Parathyroid adenoma (tissue), 2 donors: ENCODE measurements at regions not wholly inside any gene's neighbourhood (a gene's known extent, or its start where the extent isn't known, plus 50 kb on each side); places are given as distances from the start of the nearest gene placed in this dataset.

ENCODE experiments used
- H2AFZ ChIP-seq: fragments of 300-600 bp; sonication (generic); one replicate; pipeline ENCODE4 v1.7.0; 2017; ENCODE audit warnings: antibody characterized with exemption, mild to moderate bottlenecking
- H3K27ac ChIP-seq: fragments of 300-600 bp; sonication (generic); one replicate; pipeline ENCODE4 v1.7.0; 2017
- H3K27me3 ChIP-seq: fragments of 300-600 bp; sonication (generic); one replicate; pipeline ENCODE4 v1.7.0; 2017; ENCODE audit warnings: low read length; ENCODE audit not compliant: control insufficient read depth, insufficient read depth
- H3K36me3 ChIP-seq: fragments of 300-600 bp; sonication (generic); one replicate; pipeline ENCODE4 v1.7.0; 2017; ENCODE audit warnings: low read length; ENCODE audit not compliant: control insufficient read depth, insufficient read depth
- H3K4me1 ChIP-seq: fragments of 300-600 bp; sonication (generic); one replicate; pipeline ENCODE4 v1.7.0; 2017; ENCODE audit warnings: control low read depth
- H3K4me2 ChIP-seq: fragments of 300-600 bp; sonication (generic); one replicate; pipeline ENCODE4 v1.7.0; 2017; ENCODE audit warnings: low read length
- H3K4me3 ChIP-seq: fragments of 300-600 bp; sonication (generic); one replicate; pipeline ENCODE4 v1.7.0; 2017; ENCODE audit warnings: low read depth, low read length
- H3K79me2 ChIP-seq: fragments of 300-600 bp; sonication (generic); one replicate; pipeline ENCODE4 v1.7.0; 2017; ENCODE audit warnings: control low read depth
- H3K9ac ChIP-seq: fragments of 300-600 bp; sonication (generic); one replicate; pipeline ENCODE4 v1.7.0; 2017; ENCODE audit warnings: mild to moderate bottlenecking
- H3K9me3 ChIP-seq: fragments of 300-600 bp; sonication (generic); one replicate; pipeline ENCODE4 v1.7.0; 2017; ENCODE audit warnings: low read length; ENCODE audit not compliant: control insufficient read depth
- CTCF ChIP-seq: fragments of 300-600 bp; sonication (generic); IDR thresholded peaks from one replicate; pipeline ENCODE4 v1.7.0; 2017; ENCODE audit warnings: antibody characterized with exemption, mild to moderate bottlenecking
- donor health status: primary hyperparathyroidism.

- Histone ChIP-seq H3K9ac (no peak overlapping the region), H3K27me3 (no peaks in the 10 kb centered on the region), H3K4me3 (no peak overlapping the region), H2AFZ (no peak overlapping the region), H3K36me3 (no peaks in the 10 kb centered on the region), H3K4me1 (no peaks in the 10 kb centered on the region), H3K9me3 (no peaks in the 10 kb centered on the region), H3K27ac (no peak overlapping the region), H3K79me2 (no peaks in the 10 kb centered on the region), H3K4me2 (no peak overlapping the region)
- no peak for TF ChIP-seq CTCF
These were observed 140.0 kb upstream of the RPL38 start for GRCh38 chr17:74063439-74063838.

GRCh38 chr17:74070374-74070773 lies 133.1 kb upstream of the RPL38 start:
- no peak overlapping the region for H2AFZ ChIP-seq
- H3K36me3 ChIP-seq = no peaks in the 10 kb centered on the region
- H3K4me3 ChIP-seq = no peak overlapping the region
- TF ChIP-seq CTCF = no peak
- no peak overlapping the region for H3K4me2 ChIP-seq
- H3K9me3 ChIP-seq = no peaks in the 10 kb centered on the region
- H3K9ac ChIP-seq = no peak overlapping the region
- H3K27ac ChIP-seq = no peak overlapping the region
- H3K4me1 ChIP-seq = no peaks in the 10 kb centered on the region
- H3K27me3 ChIP-seq = no peaks in the 10 kb centered on the region
- no peaks in the 10 kb centered on the region for H3K79me2 ChIP-seq

DNA sequence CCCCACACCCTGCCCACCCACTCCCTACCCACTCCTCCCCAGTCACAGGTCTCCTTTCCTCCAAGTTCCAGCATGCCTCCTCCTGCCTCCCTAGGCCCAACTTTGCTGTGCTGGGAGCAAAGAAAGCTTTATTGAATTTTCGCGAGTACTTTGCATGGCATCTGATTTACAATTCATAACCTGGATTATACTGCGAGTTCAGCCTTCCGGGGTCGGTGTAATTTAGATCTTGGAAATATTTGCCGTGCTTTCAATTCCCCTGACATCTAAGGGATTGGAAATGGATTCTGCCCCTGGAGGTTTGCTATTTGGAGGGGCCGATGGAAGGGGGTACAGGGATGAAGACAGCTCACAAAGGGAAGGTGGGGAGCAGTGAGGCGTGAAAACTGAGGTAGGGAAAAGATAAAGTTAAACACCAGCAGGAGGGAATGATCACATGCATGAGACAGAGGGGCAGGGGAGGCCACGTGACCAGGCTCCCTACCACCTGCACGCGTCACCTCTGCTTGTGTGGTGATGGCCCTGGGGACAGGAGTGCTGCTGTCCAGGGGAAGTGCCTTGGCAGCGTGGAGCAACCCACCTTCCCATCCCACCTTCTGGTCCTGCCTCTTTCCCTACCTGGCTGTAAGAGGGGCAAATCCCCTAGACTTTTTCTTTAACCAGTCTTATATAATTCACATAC lies 132.3 kb upstream of the RPL38 start:
- Histone ChIP-seq H3K4me2 (no peak overlapping the region), H3K36me3 (no peaks in the 10 kb centered on the region), H3K4me1 (no peaks in the 10 kb centered on the region), H2AFZ (no peak overlapping the region), H3K27me3 (no peaks in the 10 kb centered on the region), H3K27ac (no peak overlapping the region), H3K9ac (no peak overlapping the region), H3K9me3 (no peaks in the 10 kb centered on the region), H3K4me3 (no peak overlapping the region), H3K79me2 (no peaks in the 10 kb centered on the region)
- TF ChIP-seq CTCF = no peak

GRCh38 chr17:74072340-74072739 lies 131.1 kb upstream of the RPL38 start:
- no peaks in the 10 kb centered on the region for H3K27me3 ChIP-seq
- H3K79me2 ChIP-seq = no peaks in the 10 kb centered on the region
- no peaks in the 10 kb centered on the region for H3K4me1 ChIP-seq
- no peak overlapping the region for H3K27ac ChIP-seq
- H3K36me3 ChIP-seq = no peaks in the 10 kb centered on the region
- TF ChIP-seq CTCF = no peak
- H3K9ac ChIP-seq = no peak overlapping the region
- H3K4me3 ChIP-seq = no peak overlapping the region
- no peak overlapping the region for H3K4me2 ChIP-seq
- no peaks in the 10 kb centered on the region for H3K9me3 ChIP-seq
- no peak overlapping the region for H2AFZ ChIP-seq

DNA sequence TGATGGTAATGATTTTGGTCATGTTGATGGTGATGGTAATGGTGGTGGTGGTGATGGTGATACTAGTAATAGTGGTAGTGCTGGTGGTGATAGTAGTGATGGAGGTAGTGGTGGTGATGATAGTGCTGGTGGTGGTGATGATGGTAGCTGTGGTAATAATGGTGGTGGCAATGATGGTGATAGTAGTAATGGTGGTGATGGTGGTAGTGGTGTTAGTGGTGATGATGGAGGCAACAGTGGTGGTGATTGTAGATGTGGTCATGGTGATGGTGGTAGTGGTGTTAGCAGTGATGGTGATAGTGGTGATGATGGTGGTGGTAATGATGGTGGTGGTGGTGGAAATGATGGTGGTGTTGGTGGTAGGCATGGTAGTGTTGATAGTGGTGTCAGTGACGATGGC lies 127.0 kb upstream of the RPL38 start:
- Histone ChIP-seq H3K9me3 (no peaks in the 10 kb centered on the region), H3K36me3 (no peaks in the 10 kb centered on the region), H3K79me2 (no peaks in the 10 kb centered on the region), H3K27ac (no peak overlapping the region), H3K27me3 (no peaks in the 10 kb centered on the region), H3K9ac (no peak overlapping the region), H2AFZ (no peak overlapping the region), H3K4me3 (no peak overlapping the region), H3K4me2 (no peak overlapping the region), H3K4me1 (no peaks in the 10 kb centered on the region)
- no peak for TF ChIP-seq CTCF
